Progenitor cell of endocrine pancreas (in vitro differentiated cells): ENCODE measurements at regions not wholly inside any gene's neighbourhood (a gene's known extent, or its start where the extent isn't known, plus 50 kb on each side); places are given as distances from the start of the nearest gene placed in this dataset.

Experiments
- DNase-seq: peaks from one replicate; pipeline ENCODE4 v3.0.0; 2021; ENCODE audit warnings: low spot score; ENCODE audit not compliant: unreplicated experiment
- H3K27ac Mint-ChIP-seq: 2 replicates; pipeline ENCODE4 v1.8.0; 2021; ENCODE audit warnings: mild to moderate bottlenecking, moderate library complexity, mixed read lengths
- H3K27me3 Mint-ChIP-seq: 2 replicates; pipeline ENCODE4 v1.8.0; 2021; ENCODE audit warnings: mixed read lengths
- H3K36me3 Mint-ChIP-seq: 2 replicates; pipeline ENCODE4 v1.8.0; 2022; ENCODE audit warnings: mixed read lengths; ENCODE audit not compliant: insufficient read depth
- H3K4me1 Mint-ChIP-seq: 2 replicates; pipeline ENCODE4 v1.8.0; 2021; ENCODE audit warnings: low read depth, mixed read lengths
- H3K4me3 Mint-ChIP-seq: 2 replicates; pipeline ENCODE4 v1.8.0; 2021; ENCODE audit warnings: low read depth, mild to moderate bottlenecking, moderate library complexity, mixed read lengths
- H3K9me3 Mint-ChIP-seq: 2 replicates; pipeline ENCODE4 v1.8.0; 2021; ENCODE audit warnings: low read depth, mixed read lengths
- CTCF ChIP-seq: fragments of 200-600 bp; sonication (generic); IDR thresholded peaks from one replicate; pipeline ENCODE4 v1.5.0; 2021; ENCODE audit warnings: antibody characterized with exemption, mild to moderate bottlenecking; ENCODE audit not compliant: unreplicated experiment

GRCh38 chr4:124590480-124590879 is 122.1 kb downstream of the ANKRD50 start:
- DNase-seq: no peak
- Mint-ChIP-seq H3K36me3 (no peaks in the 10 kb centered on the region), H3K27ac (peak overlapping the region; percentile 11), H3K9me3 (peaks cover 11% of the 10 kb centered on the region), H3K27me3 (no peaks in the 10 kb centered on the region), H3K4me1 (no peaks in the 10 kb centered on the region), H3K4me3 (no peak overlapping the region)
- no peak for TF ChIP-seq CTCF

- Mint-ChIP-seq H3K9me3 (peaks cover 11% of the 10 kb centered on the region), H3K27ac (no peak overlapping the region), H3K4me1 (no peaks in the 10 kb centered on the region), H3K36me3 (no peaks in the 10 kb centered on the region), H3K4me3 (no peak overlapping the region), H3K27me3 (no peaks in the 10 kb centered on the region)
- no peak for DNase-seq
- no peak for TF ChIP-seq CTCF
Measured at GRCh38 chr4:124591637-124592036, 120.9 kb downstream of the ANKRD50 start.

- H3K36me3 Mint-ChIP-seq: no peaks in the 10 kb centered on the region
- H3K4me3 Mint-ChIP-seq: no peak overlapping the region
- no peaks in the 10 kb centered on the region for H3K27me3 Mint-ChIP-seq
- no peak for TF ChIP-seq CTCF
- no peak for DNase-seq
- H3K4me1 Mint-ChIP-seq: no peaks in the 10 kb centered on the region
- H3K27ac Mint-ChIP-seq: no peak overlapping the region
- peaks cover under 1% of the 10 kb centered on the region for H3K9me3 Mint-ChIP-seq
Measured at GRCh38 chr4:124593494-124593893, 119.0 kb downstream of the ANKRD50 start.

GRCh38 chr4:124594945-124595344 is 117.6 kb downstream of the ANKRD50 start:
- no peak for DNase-seq
- no peaks in the 10 kb centered on the region for H3K27me3 Mint-ChIP-seq
- no peak overlapping the region for H3K4me3 Mint-ChIP-seq
- no peak overlapping the region for H3K27ac Mint-ChIP-seq
- no peak for TF ChIP-seq CTCF
- no peaks in the 10 kb centered on the region for H3K36me3 Mint-ChIP-seq
- H3K4me1 Mint-ChIP-seq: no peaks in the 10 kb centered on the region
- H3K9me3 Mint-ChIP-seq: no peaks in the 10 kb centered on the region

GRCh38 chr4:124596816-124597215 is 115.7 kb downstream of the ANKRD50 start:
- H3K36me3 Mint-ChIP-seq: no peaks in the 10 kb centered on the region
- no peak overlapping the region for H3K27ac Mint-ChIP-seq
- no peak for DNase-seq
- H3K4me1 Mint-ChIP-seq: no peaks in the 10 kb centered on the region
- H3K4me3 Mint-ChIP-seq: no peak overlapping the region
- no peaks in the 10 kb centered on the region for H3K27me3 Mint-ChIP-seq
- no peak for TF ChIP-seq CTCF
- no peaks in the 10 kb centered on the region for H3K9me3 Mint-ChIP-seq
